ENCODE measurements at regions not wholly inside any gene's neighbourhood (a gene's known extent, or its start where the extent isn't known, plus 50 kb on each side); places are given as distances from the start of the nearest gene placed in this dataset.
A peak's percentile ranks its signal among the peaks of the same experiment; 100 is the strongest.

DNA sequence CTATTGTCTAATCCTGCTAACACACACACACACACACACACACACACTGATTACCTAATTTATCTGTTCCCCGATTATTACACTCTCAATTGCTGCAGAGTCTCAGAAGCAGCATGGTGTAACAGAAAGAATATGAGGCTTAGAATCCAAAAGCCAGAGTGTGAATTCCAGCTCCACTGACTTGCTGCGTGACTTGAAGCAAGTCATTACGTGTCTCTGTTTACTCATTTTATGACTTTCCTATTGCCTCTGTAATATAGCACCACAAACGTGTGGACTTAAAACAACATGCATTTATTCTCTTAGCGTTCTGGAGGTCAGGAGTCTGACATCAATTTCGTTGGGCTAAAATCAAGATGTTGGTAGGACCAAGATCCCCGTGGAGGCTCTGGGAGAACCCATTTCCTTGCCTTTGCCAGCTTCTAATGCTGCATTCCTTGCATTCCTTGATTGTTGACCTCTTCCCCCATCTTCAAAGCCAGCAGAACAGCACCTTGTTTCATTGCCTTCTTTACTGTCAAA, 55.9 kb upstream of the ATP5PO start:
- 0 out of 2 replicates have a peak, but pooled peaks have one; percentile 34 for TF ChIP-seq CTBP1 (IDR thresholded peaks at IDR 0.05; ENCODE audit: borderline replicate concordance)
- no peak for TF ChIP-seq NFRKB (IDR thresholded peaks at IDR 0.05)
- peak; percentile 62; the same call in 1 of the 2 replicates for TF ChIP-seq FOXA1 (IDR thresholded peaks at IDR 0.05)
- no peak for TF ChIP-seq BHLHE40 (IDR thresholded peaks at IDR 0.05; ENCODE audit: borderline replicate concordance)
- no peak for TF ChIP-seq HDGF (IDR thresholded peaks at IDR 0.05; ENCODE audit: borderline replicate concordance)
- TF ChIP-seq SUZ12 (IDR thresholded peaks at IDR 0.05): no peak
- no peak for TF ChIP-seq SP1 (IDR thresholded peaks at IDR 0.05)
- no peak for TF ChIP-seq LEF1 (IDR thresholded peaks at IDR 0.05; ENCODE audit: borderline replicate concordance)
- TF ChIP-seq PKNOX1 (IDR thresholded peaks at IDR 0.05): no peak
- no peak for TF ChIP-seq FOXK2 (IDR thresholded peaks at IDR 0.05)
- peak; percentile 99 for TF ChIP-seq ARNT (IDR thresholded peaks at IDR 0.05)
- no peak for TF ChIP-seq FOXM1 (IDR thresholded peaks at IDR 0.05; ENCODE audit: borderline replicate concordance)
